Activated CD4-positive, alpha-beta T cell treated with anti-CD3 and anti-CD28 coated beads for 36 hours (primary cell): ENCODE measurements at regions not wholly inside any gene's neighbourhood (a gene's known extent, or its start where the extent isn't known, plus 50 kb on each side); places are given as distances from the start of the nearest gene placed in this dataset.
"Not testable (repeated sequence)": the region's sequence is repeated elsewhere in the genome, so short reads cannot be mapped to it uniquely, and the experiment has no call there.

Experiments
- ATAC-seq: fragments of 200-7000 bp; cut with Tn5 transposase; one replicate; pipeline ENCODE4 v1.10.0; 2021; ENCODE audit warnings: mild to moderate bottlenecking, moderate library complexity
- CTCF ChIA-PET: fragments of 350-600 bp; sonication (Branson Sonifier 250); formaldehyde crosslinking; loops from one replicate; lab custom pipeline; 2021; ENCODE audit warnings: antibody characterized with exemption; lab: Charles Lee
- POLR2A ChIA-PET: fragments of 350-600 bp; sonication (Branson Sonifier 250); formaldehyde crosslinking; loops from one replicate; lab custom pipeline; 2021; ENCODE audit warnings: antibody characterized with exemption, inconsistent platforms; lab: Charles Lee
- DNase-seq: peaks from one replicate; pipeline ENCODE4 v3.0.0-alpha.2; 2020
- H3K27ac Mint-ChIP-seq: one replicate; pipeline ENCODE4 v1.8.0; 2021; ENCODE audit warnings: mixed read lengths
- H3K27me3 Mint-ChIP-seq: one replicate; pipeline ENCODE4 v1.8.0; 2021; ENCODE audit warnings: mixed read lengths
- H3K36me3 Mint-ChIP-seq: one replicate; pipeline ENCODE4 v1.8.0; 2021; ENCODE audit warnings: low read depth, mixed read lengths
- H3K4me1 Mint-ChIP-seq: one replicate; pipeline ENCODE4 v1.8.0; 2021; ENCODE audit warnings: mixed read lengths
- H3K4me3 Mint-ChIP-seq: one replicate; pipeline ENCODE4 v1.8.0; 2021; ENCODE audit warnings: mild to moderate bottlenecking, moderate library complexity, mixed read lengths
- H3K9me3 Mint-ChIP-seq: one replicate; pipeline ENCODE4 v1.8.0; 2021; ENCODE audit warnings: low read depth, mixed read lengths
- intact Hi-C, 2 experiments: fragments of 100-400 bp; cut with DNase I in 1 of 2; cut with micrococcal nuclease in 1 of 2; formaldehyde crosslinking; loops; one replicate each; pipeline versions ENCODE4 v1.14.2 to v1.15.1; 2022 to 2024; cut with DNase I, micrococcal nuclease

GRCh38 chr13:107960301-107960700, 255.0 kb downstream of the LIG4 start:
- Mint-ChIP-seq H3K27me3 (no peaks in the 10 kb centered on the region), H3K27ac (no peak overlapping the region), H3K36me3 (no peaks in the 10 kb centered on the region), H3K4me1 (no peaks in the 10 kb centered on the region), H3K4me3 (no peak overlapping the region), H3K9me3 (peaks cover 4% of the 10 kb centered on the region)
- intact Hi-C loops = no loop called here
- ATAC-seq (no peak), DNase-seq (no peak)
- ChIA-PET POLR2A (no interaction called here), CTCF (no interaction called here)

GRCh38 chr13:107956889-107957288, 258.4 kb downstream of the LIG4 start:
- intact Hi-C loops = no loop called here
- no peak overlapping the region for H3K4me3 Mint-ChIP-seq
- H3K27ac Mint-ChIP-seq = no peak overlapping the region
- H3K36me3 Mint-ChIP-seq = no peaks in the 10 kb centered on the region
- H3K9me3 Mint-ChIP-seq = peaks cover 2% of the 10 kb centered on the region
- no peak for DNase-seq
- no peaks in the 10 kb centered on the region for H3K4me1 Mint-ChIP-seq
- POLR2A ChIA-PET = no interaction called here
- CTCF ChIA-PET = interaction anchor here (0.7 kb wide), 2 partner anchors 23 to 1497 kb away, joined by 3 read pairs; no protein-coding TSS in a partner anchor
- H3K27me3 Mint-ChIP-seq = no peaks in the 10 kb centered on the region
- no peak for ATAC-seq

GRCh38 chr13:107942030-107942617, 273.2 kb downstream of the LIG4 start:
- ATAC-seq (no peak), DNase-seq (no peak)
- ChIA-PET POLR2A (interaction anchor here (0.6 kb wide), 1 partner anchor 115 kb away, joined by 3 read pairs; no protein-coding TSS in a partner anchor), CTCF (no interaction called here)
- Mint-ChIP-seq H3K4me3 (no peak overlapping the region), H3K9me3 (peaks cover 5% of the 10 kb centered on the region), H3K27ac (no peak overlapping the region), H3K36me3 (no peaks in the 10 kb centered on the region), H3K27me3 (no peaks in the 10 kb centered on the region), H3K4me1 (no peaks in the 10 kb centered on the region)
- intact Hi-C loops = no loop called here

- ChIA-PET POLR2A (no interaction called here), CTCF (no interaction called here)
- Mint-ChIP-seq H3K4me1 (no peaks in the 10 kb centered on the region), H3K4me3 (no peak overlapping the region), H3K36me3 (no peaks in the 10 kb centered on the region), H3K27me3 (no peaks in the 10 kb centered on the region), H3K27ac (no peak overlapping the region), H3K9me3 (peaks cover 5% of the 10 kb centered on the region)
- no peak for DNase-seq
- ATAC-seq = no peak
- intact Hi-C loops = no loop called here
These were observed 273.8 kb downstream of the LIG4 start for GRCh38 chr13:107941345-107942029.

GRCh38 chr13:107937848-107938247, 277.5 kb downstream of the LIG4 start:
- intact Hi-C loops = no loop called here
- peaks cover 5% of the 10 kb centered on the region for H3K9me3 Mint-ChIP-seq
- no peak overlapping the region for H3K27ac Mint-ChIP-seq
- H3K4me1 Mint-ChIP-seq = no peaks in the 10 kb centered on the region
- ChIA-PET POLR2A (no interaction called here), CTCF (no interaction called here)
- DNase-seq (no peak), ATAC-seq (no peak)
- no peak overlapping the region for H3K4me3 Mint-ChIP-seq
- H3K27me3 Mint-ChIP-seq = no peaks in the 10 kb centered on the region
- no peaks in the 10 kb centered on the region for H3K36me3 Mint-ChIP-seq

- Mint-ChIP-seq H3K27me3 (no peaks in the 10 kb centered on the region), H3K9me3 (no peaks in the 10 kb centered on the region), H3K4me1 (no peaks in the 10 kb centered on the region), H3K27ac (no peak overlapping the region), H3K4me3 (no peak overlapping the region), H3K36me3 (no peaks in the 10 kb centered on the region)
- intact Hi-C loops = no loop called here
- no peak for ATAC-seq
- ChIA-PET POLR2A (no interaction called here), CTCF (no interaction called here)
- no peak for DNase-seq
These were observed 284.3 kb downstream of the LIG4 start for GRCh38 chr13:107931056-107931455.

- Mint-ChIP-seq H3K36me3 (no peaks in the 10 kb centered on the region), H3K27ac (no peak overlapping the region), H3K9me3 (no peaks in the 10 kb centered on the region), H3K27me3 (no peaks in the 10 kb centered on the region), H3K4me3 (no peak overlapping the region), H3K4me1 (no peaks in the 10 kb centered on the region)
- ATAC-seq = no peak
- intact Hi-C loops = no loop called here
- no peak for DNase-seq
- CTCF ChIA-PET = no interaction called here
- POLR2A ChIA-PET = no interaction called here
These were observed 286.6 kb downstream of the LIG4 start for GRCh38 chr13:107928762-107929161.

- DNase-seq (no peak), ATAC-seq (no peak)
- no peaks in the 10 kb centered on the region for H3K4me1 Mint-ChIP-seq
- H3K9me3 Mint-ChIP-seq = no peaks in the 10 kb centered on the region
- H3K4me3 Mint-ChIP-seq = no peak overlapping the region
- H3K27me3 Mint-ChIP-seq = no peaks in the 10 kb centered on the region
- intact Hi-C loops = no loop called here
- H3K36me3 Mint-ChIP-seq = no peaks in the 10 kb centered on the region
- H3K27ac Mint-ChIP-seq = no peak overlapping the region
- ChIA-PET CTCF (no interaction called here), POLR2A (no interaction called here)
These were observed 287.8 kb downstream of the LIG4 start for GRCh38 chr13:107927557-107927956.

- CTCF ChIA-PET, POLR2A ChIA-PET, H3K36me3 Mint-ChIP-seq, intact Hi-C loops, H3K27ac Mint-ChIP-seq, ATAC-seq, H3K27me3 Mint-ChIP-seq, H3K9me3 Mint-ChIP-seq, H3K4me3 Mint-ChIP-seq, H3K4me1 Mint-ChIP-seq, DNase-seq: not testable (repeated sequence)
These were observed 288.8 kb downstream of the LIG4 start for GRCh38 chr13:107926515-107926914.

- H3K4me1 Mint-ChIP-seq, ATAC-seq, CTCF ChIA-PET, H3K36me3 Mint-ChIP-seq, intact Hi-C loops, POLR2A ChIA-PET, H3K4me3 Mint-ChIP-seq, H3K9me3 Mint-ChIP-seq, DNase-seq, H3K27me3 Mint-ChIP-seq, H3K27ac Mint-ChIP-seq: not testable (repeated sequence)
These were observed 298.4 kb downstream of the LIG4 start for GRCh38 chr13:107916902-107917301.

GRCh38 chr13:107912745-107913144, 302.6 kb downstream of the LIG4 start:
- peaks cover 4% of the 10 kb centered on the region for H3K9me3 Mint-ChIP-seq
- ATAC-seq = no peak
- intact Hi-C loops = no loop called here

GRCh38 chr13:107907065-107907805, 308.1 kb downstream of the LIG4 start:
- POLR2A ChIA-PET = no interaction called here
- no peak for ATAC-seq
- CTCF ChIA-PET = no interaction called here
- H3K27ac Mint-ChIP-seq = no peak overlapping the region
- no peak overlapping the region for H3K4me3 Mint-ChIP-seq
- intact Hi-C loops = no loop called here
- H3K4me1 Mint-ChIP-seq = no peaks in the 10 kb centered on the region
- DNase-seq = no peak
- H3K36me3 Mint-ChIP-seq = no peaks in the 10 kb centered on the region
- H3K27me3 Mint-ChIP-seq = no peaks in the 10 kb centered on the region
- H3K9me3 Mint-ChIP-seq = peaks cover 4% of the 10 kb centered on the region

More at GRCh38 chr13:107912745-107913144, 302.6 kb downstream of the LIG4 start:
- no peak overlapping the region for H3K4me3 Mint-ChIP-seq
- H3K27ac Mint-ChIP-seq = no peak overlapping the region
- no peak for DNase-seq
- H3K36me3 Mint-ChIP-seq = no peaks in the 10 kb centered on the region
- no peaks in the 10 kb centered on the region for H3K27me3 Mint-ChIP-seq
- no peaks in the 10 kb centered on the region for H3K4me1 Mint-ChIP-seq
- ChIA-PET CTCF (no interaction called here), POLR2A (no interaction called here)
